ENCODE measurements at regions not wholly inside any gene's neighbourhood (a gene's known extent, or its start where the extent isn't known, plus 50 kb on each side); places are given as distances from the start of the nearest gene placed in this dataset.

DNA sequence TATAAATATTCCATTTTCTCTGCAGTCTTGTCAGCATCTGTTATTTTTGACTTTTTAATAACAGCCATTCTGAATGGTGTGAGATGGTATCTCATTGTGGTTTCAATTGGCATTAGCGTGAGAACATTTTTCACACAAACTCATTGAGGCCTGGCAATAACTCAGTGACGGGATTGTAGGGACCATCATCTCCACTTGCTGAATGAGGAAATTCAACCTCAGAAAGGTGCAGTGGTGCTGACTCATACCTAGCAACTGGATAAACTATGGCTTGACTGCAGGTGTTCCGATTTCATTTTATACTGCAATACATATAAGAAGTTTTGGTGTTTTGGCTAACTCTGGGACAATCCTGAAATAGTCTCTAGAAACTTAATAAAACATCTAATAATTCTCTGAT, 88.3 kb upstream of the DDIT4L start:
- intact Hi-C loops (cut with DNase I) = no loop called here
- no peak overlapping the region for H3K4me3 ChIP-seq
- no peaks in the 10 kb centered on the region for H3K36me3 ChIP-seq
- DNase-seq = no peak
- no peaks in the 10 kb centered on the region for H3K27me3 ChIP-seq
- WGBS, 2 donors = 79 to 83% methylated on average over 3 of the region's 3 CpGs
- no peaks in the 10 kb centered on the region for H3K4me1 ChIP-seq
- H3K9me3 ChIP-seq = no peaks in the 10 kb centered on the region
- no peak overlapping the region for H3K27ac ChIP-seq
- TF ChIP-seq EP300 (IDR thresholded peaks at IDR 0.05) (no peak), POLR2AphosphoS5 (IDR thresholded peaks at IDR 0.05) (no peak), POLR2A (IDR thresholded peaks at IDR 0.05) (no peak)
- TF ChIP-seq, protein P1, sequence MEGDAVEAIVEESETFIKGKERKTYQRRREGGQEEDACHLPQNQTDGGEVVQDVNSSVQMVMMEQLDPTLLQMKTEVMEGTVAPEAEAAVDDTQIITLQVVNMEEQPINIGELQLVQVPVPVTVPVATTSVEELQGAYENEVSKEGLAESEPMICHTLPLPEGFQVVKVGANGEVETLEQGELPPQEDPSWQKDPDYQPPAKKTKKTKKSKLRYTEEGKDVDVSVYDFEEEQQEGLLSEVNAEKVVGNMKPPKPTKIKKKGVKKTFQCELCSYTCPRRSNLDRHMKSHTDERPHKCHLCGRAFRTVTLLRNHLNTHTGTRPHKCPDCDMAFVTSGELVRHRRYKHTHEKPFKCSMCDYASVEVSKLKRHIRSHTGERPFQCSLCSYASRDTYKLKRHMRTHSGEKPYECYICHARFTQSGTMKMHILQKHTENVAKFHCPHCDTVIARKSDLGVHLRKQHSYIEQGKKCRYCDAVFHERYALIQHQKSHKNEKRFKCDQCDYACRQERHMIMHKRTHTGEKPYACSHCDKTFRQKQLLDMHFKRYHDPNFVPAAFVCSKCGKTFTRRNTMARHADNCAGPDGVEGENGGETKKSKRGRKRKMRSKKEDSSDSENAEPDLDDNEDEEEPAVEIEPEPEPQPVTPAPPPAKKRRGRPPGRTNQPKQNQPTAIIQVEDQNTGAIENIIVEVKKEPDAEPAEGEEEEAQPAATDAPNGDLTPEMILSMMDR (IDR thresholded peaks at IDR 0.05) = no peak

GRCh38 chr4:100269446-100269845, 79.2 kb upstream of the DDIT4L start:
- Histone ChIP-seq H3K4me1 (no peaks in the 10 kb centered on the region), H3K27ac (no peak overlapping the region), H3K4me3 (no peak overlapping the region), H3K36me3 (no peaks in the 10 kb centered on the region), H3K27me3 (no peaks in the 10 kb centered on the region), H3K9me3 (peaks cover 0 to 2% (median 0%) of the 10 kb centered on the region in 4 donors)
- DNase-seq = no peak
- WGBS, 2 donors = 72 to 78% methylated on average over 2 of the region's 2 CpGs
- TF ChIP-seq, protein P1 (IDR thresholded peaks at IDR 0.05) = no peak
- TF ChIP-seq POLR2AphosphoS5 (IDR thresholded peaks at IDR 0.05) = no peak
- intact Hi-C loops (cut with DNase I) = no loop called here

GRCh38 chr4:100268789-100269188, 78.5 kb upstream of the DDIT4L start:
- H3K9me3 ChIP-seq = peaks cover 0 to 5% (median 0%) of the 10 kb centered on the region in 4 donors
- H3K27ac ChIP-seq = no peak overlapping the region
- H3K4me1 ChIP-seq = no peaks in the 10 kb centered on the region
- DNase-seq = no peak
- 84 to 85% methylated on average over 2 of the region's 2 CpGs for WGBS, 2 donors
- no peaks in the 10 kb centered on the region for H3K36me3 ChIP-seq
- no peak overlapping the region for H3K4me3 ChIP-seq
- intact Hi-C loops (cut with DNase I) = no loop called here
- TF ChIP-seq POLR2AphosphoS5 (IDR thresholded peaks at IDR 0.05) (no peak), EP300 (IDR thresholded peaks at IDR 0.05) (no peak), POLR2A (IDR thresholded peaks at IDR 0.05) (no peak)
- TF ChIP-seq, protein P1 (IDR thresholded peaks at IDR 0.05) = no peak
- no peaks in the 10 kb centered on the region for H3K27me3 ChIP-seq

DNA sequence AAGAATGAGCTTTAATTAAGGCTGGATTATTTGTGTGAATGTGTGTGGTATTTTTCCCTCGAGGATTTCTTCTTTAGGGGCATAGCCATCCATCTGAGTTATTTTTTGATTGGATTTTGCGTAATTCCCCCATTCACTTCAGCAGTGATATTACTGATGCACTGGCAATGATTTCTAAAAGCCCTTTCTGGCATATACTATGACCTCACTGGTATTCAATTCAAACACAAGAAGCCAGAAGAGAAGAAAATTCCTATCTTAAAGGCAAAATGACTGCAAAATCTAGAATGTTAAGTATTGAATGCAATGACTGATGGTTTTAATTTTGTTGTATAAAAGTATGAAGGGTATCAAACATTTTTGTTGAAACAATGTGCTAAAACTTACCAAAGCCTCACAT, 71.1 kb upstream of the DDIT4L start:
- intact Hi-C loops (cut with DNase I) = no loop called here
- H3K27me3 ChIP-seq = no peaks in the 10 kb centered on the region
- peaks cover 0 to 5% (median 0%) of the 10 kb centered on the region in 4 donors for H3K9me3 ChIP-seq
- no peak overlapping the region for H3K27ac ChIP-seq
- H3K4me3 ChIP-seq = no peak overlapping the region
- no peaks in the 10 kb centered on the region for H3K4me1 ChIP-seq
- H3K36me3 ChIP-seq = no peaks in the 10 kb centered on the region
- no peak for DNase-seq
- WGBS, 2 donors = 72 to 74% methylated on average over 2 of the region's 2 CpGs
- no peak for TF ChIP-seq POLR2A (IDR thresholded peaks at IDR 0.05)
- TF ChIP-seq EP300 (IDR thresholded peaks at IDR 0.05) = no peak
- TF ChIP-seq, protein P1 (IDR thresholded peaks at IDR 0.05) = no peak
- no peak for TF ChIP-seq POLR2AphosphoS5 (IDR thresholded peaks at IDR 0.05)

DNA sequence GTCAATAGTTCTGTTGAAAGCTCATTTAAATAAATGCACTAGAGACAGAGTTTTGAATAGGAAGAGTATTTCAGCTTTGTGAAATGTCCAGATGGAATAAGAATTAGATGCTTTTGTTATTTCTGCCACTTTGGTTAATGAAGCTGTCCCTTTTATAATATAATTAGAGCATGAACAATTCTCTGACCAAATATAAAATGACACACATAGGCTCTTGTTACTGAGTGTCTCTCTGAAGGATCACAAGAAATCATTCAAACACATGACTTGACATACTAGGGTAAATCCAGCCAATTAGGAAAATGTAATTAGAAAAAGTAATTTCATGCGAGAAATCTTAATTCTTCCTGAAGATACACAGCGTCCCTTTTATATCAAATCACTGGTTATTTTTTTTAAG, 68.4 kb upstream of the DDIT4L start:
- intact Hi-C loops (cut with DNase I) = no loop called here
- TF ChIP-seq POLR2AphosphoS5 (IDR thresholded peaks at IDR 0.05) (no peak), POLR2A (IDR thresholded peaks at IDR 0.05) (no peak), EP300 (IDR thresholded peaks at IDR 0.05) (no peak)
- TF ChIP-seq, protein P1 (IDR thresholded peaks at IDR 0.05) = no peak
- H3K36me3 ChIP-seq = no peaks in the 10 kb centered on the region
- H3K27ac ChIP-seq = no peak overlapping the region
- H3K9me3 ChIP-seq = peaks cover 0 to 1% (median 0%) of the 10 kb centered on the region in 4 donors
- 88 to 95% methylated on average over 2 of the region's 2 CpGs for WGBS, 2 donors
- no peaks in the 10 kb centered on the region for H3K27me3 ChIP-seq
- H3K4me1 ChIP-seq = no peaks in the 10 kb centered on the region
- no peak overlapping the region for H3K4me3 ChIP-seq
- DNase-seq = no peak

Data from sigmoid colon (tissue), 6 donors.